SK-N-SH (cell line): ENCODE measurements at regions not wholly inside any gene's neighbourhood (a gene's known extent, or its start where the extent isn't known, plus 50 kb on each side); places are given as distances from the start of the nearest gene placed in this dataset.

Experiments used
- CTCF ChIA-PET: fragments of 300-600, 350-600 bp; formaldehyde crosslinking; extraction: SDS; loops from one replicate; lab custom pipeline; 2021; lab: Yijun Ruan, JAX
- POLR2A ChIA-PET: fragments of 350-600 bp; sonication (Branson Sonifier 250); formaldehyde crosslinking; extraction: SDS; loops from one replicate; lab custom pipeline; 2020; ENCODE audit warnings: antibody characterized with exemption, inconsistent platforms; lab: Yijun Ruan, JAX
- DNase-seq: peaks from one replicate; pipeline ENCODE4 v3.0.0; 2012
- H2AFZ ChIP-seq: fragments of 200-600 bp; sonication (generic); 2 replicates; pipeline ENCODE4 v1.8.1; 2016; ENCODE audit warnings: antibody characterized with exemption, mild to moderate bottlenecking, low read depth
- H3F3A ChIP-seq: fragments of 200-600 bp; sonication (generic); replicated peaks from 2 replicates; pipeline ENCODE3; 2016; ENCODE audit warnings: antibody characterized with exemption, mild to moderate bottlenecking; ENCODE audit not compliant: insufficient read depth
- H3K27ac ChIP-seq, 2 experiments: fragments of 200-500 bp in 1 of 2; fragments of 200-600 bp in 1 of 2; sonication (Bioruptor generic) in 1 of 2; sonication (generic), shearing (Covaris generic) in 1 of 2; 2 replicates each; pipeline versions ENCODE4 v1.5.1 to v1.6.1; 2014 to 2016; ENCODE audit warnings: low read depth in 2 of 2, inconsistent platforms in 1 of 2, low read length in 1 of 2, mild to moderate bottlenecking in 1 of 2, mixed read lengths in 1 of 2
- H3K27me3 ChIP-seq: fragments of 200-600 bp; sonication (generic), shearing (Covaris generic); 2 replicates; pipeline ENCODE4 v1.6.1; 2016; ENCODE audit warnings: mixed run types; ENCODE audit not compliant: insufficient read depth
- H3K36me3 ChIP-seq, 2 experiments: fragments of 200-500 bp in 1 of 2; fragments of 200-600 bp in 1 of 2; sonication (Bioruptor generic) in 1 of 2; sonication (generic) in 1 of 2; replicated peaks in 1 of 2; 2 replicates each; pipeline versions ENCODE3 to v1.5.1; 2014 to 2016; ENCODE audit warnings: low read length in 1 of 2, mild to moderate bottlenecking in 1 of 2; ENCODE audit not compliant: insufficient read depth in 2 of 2, control insufficient read depth in 1 of 2
- H3K4me1 ChIP-seq, 2 experiments: fragments of 200-500 bp in 1 of 2; fragments of 200-600 bp in 1 of 2; sonication (Bioruptor generic) in 1 of 2; sonication (generic), shearing (Covaris generic) in 1 of 2; 2 replicates each; pipeline versions ENCODE4 v1.5.1 to v1.6.1; 2014 to 2016; ENCODE audit warnings: low read depth in 1 of 2, low read length in 1 of 2, mixed run types in 1 of 2; ENCODE audit not compliant: insufficient read depth in 2 of 2, control insufficient read depth in 1 of 2
- H3K4me2 ChIP-seq: fragments of 200-600 bp; sonication (generic), shearing (Covaris generic); 2 replicates; pipeline ENCODE4 v1.6.1; 2017; ENCODE audit warnings: mixed run types
- H3K4me3 ChIP-seq, 2 experiments: fragments of 200-500 bp in 1 of 2; fragments of 200-600 bp in 1 of 2; sonication (Bioruptor generic) in 1 of 2; sonication (generic), shearing (Covaris generic) in 1 of 2; 2 replicates each; pipeline versions ENCODE4 v1.5.1 to v1.8.1; 2014 to 2016; ENCODE audit warnings: low read depth in 2 of 2, inconsistent platforms in 1 of 2, low read length in 1 of 2, mild to moderate bottlenecking in 1 of 2, mixed read lengths in 1 of 2, moderate library complexity in 1 of 2
- H3K79me2 ChIP-seq: fragments of 200-600 bp; sonication (generic); 2 replicates; pipeline ENCODE4 v1.8.1; 2017; ENCODE audit warnings: mild to moderate bottlenecking; ENCODE audit not compliant: insufficient read depth
- H3K9ac ChIP-seq: fragments of 200-600 bp; sonication (generic); 2 replicates; pipeline ENCODE4 v1.6.1; 2017; ENCODE audit warnings: mixed run types
- H3K9me2 ChIP-seq: fragments of 200-600 bp; sonication (generic); 2 replicates; pipeline ENCODE4 v1.6.1; 2017; ENCODE audit warnings: mixed run types
- H3K9me3 ChIP-seq: fragments of 200-600 bp; sonication (generic); 2 replicates; pipeline ENCODE4 v1.6.1; 2017; ENCODE audit warnings: mixed run types, mild to moderate bottlenecking, moderate library complexity
- H4K20me1 ChIP-seq: fragments of 200-600 bp; sonication (generic); 2 replicates; pipeline ENCODE4 v1.6.1; 2017; ENCODE audit warnings: mild to moderate bottlenecking, mixed run types; ENCODE audit not compliant: insufficient read depth
- CHD2 ChIP-seq: fragments of 150-350 bp; IDR thresholded peaks from 2 replicates; pipeline ENCODE4 v1.6.1; 2018; ENCODE audit warnings: low read length; ENCODE audit not compliant: partially characterized antibody
- ELF1 ChIP-seq: IDR thresholded peaks from 2 replicates; pipeline ENCODE4 v1.4.0; 2012
- EP300 ChIP-seq, 2 experiments: IDR thresholded peaks; 2 replicates each; pipeline versions ENCODE4 v1.4.0 to v1.6.1; 2012; ENCODE audit warnings: borderline replicate concordance in 1 of 2, low read depth in 1 of 2, low read length in 1 of 2
- EZH2phosphoT487 ChIP-seq: fragments of 200-600 bp; sonication (generic); IDR thresholded peaks from 2 replicates; pipeline ENCODE4 v1.6.1; 2017; ENCODE audit warnings: low read depth, mixed run types, mild to moderate bottlenecking, antibody characterized with exemption, moderate library complexity, borderline replicate concordance
- FOSL2 ChIP-seq: IDR thresholded peaks from 2 replicates; pipeline ENCODE4 v1.4.0; 2012; ENCODE audit warnings: low read depth, mild to moderate bottlenecking, moderate library complexity, borderline replicate concordance
- FOXJ3 ChIP-seq: sonication (generic); formaldehyde crosslinking; IDR thresholded peaks from 2 replicates; pipeline ENCODE4 v1.5.1; 2020; ENCODE audit warnings: mild to moderate bottlenecking, missing genetic modification reagents
- FOXM1 ChIP-seq: IDR thresholded peaks from 2 replicates; pipeline ENCODE4 v1.4.0; 2012; ENCODE audit warnings: low read depth, mild to moderate bottlenecking
- GABPA ChIP-seq: IDR thresholded peaks from 2 replicates; pipeline ENCODE4 v1.4.0; 2012; ENCODE audit warnings: low read depth, mild to moderate bottlenecking
- JUND ChIP-seq: IDR thresholded peaks from 2 replicates; pipeline ENCODE4 v1.4.0; 2012
- MEF2A ChIP-seq: IDR thresholded peaks from 2 replicates; pipeline ENCODE4 v1.4.0; 2012; ENCODE audit warnings: low read depth, borderline replicate concordance
- MXI1 ChIP-seq: IDR thresholded peaks from 2 replicates; pipeline ENCODE4 v1.6.1; 2012; ENCODE audit warnings: mild to moderate bottlenecking, low read depth, low read length, improper control_type of control experiment
- NFIC ChIP-seq: IDR thresholded peaks from 2 replicates; pipeline ENCODE4 v1.4.0; 2012; ENCODE audit warnings: borderline replicate concordance
- RFX5 ChIP-seq: IDR thresholded peaks from 2 replicates; pipeline ENCODE4 v1.6.1; 2012; ENCODE audit warnings: mild to moderate bottlenecking, improper control_type of control experiment, low read length
- RXRA ChIP-seq: IDR thresholded peaks from 2 replicates; pipeline ENCODE4 v1.4.0; 2012; ENCODE audit warnings: low read depth, mild to moderate bottlenecking, borderline replicate concordance
- YY1 ChIP-seq: IDR thresholded peaks from 2 replicates; pipeline ENCODE4 v1.4.0; 2012; ENCODE audit warnings: low read depth, mild to moderate bottlenecking
- WGBS: methylation state at CpG from one replicate; pipeline ENCODE4 v1.1.6; 2017; ENCODE audit warnings: low lambda C conversion rate; 5-methylcytosine and 5-hydroxymethylcytosine counted together
- TF ChIP-seq, protein P1 (sequence below): IDR thresholded peaks from 2 replicates; pipeline ENCODE4; 2012
- TF ChIP-seq, protein P2 (sequence below): IDR thresholded peaks from 2 replicates; pipeline ENCODE4 v1.4.0; 2012; ENCODE audit warnings: low read depth, borderline replicate concordance
- TF ChIP-seq, protein P3 (sequence below): fragments of 150-350 bp; IDR thresholded peaks from 2 replicates; pipeline ENCODE4 v1.6.1; 2017; ENCODE audit warnings: antibody characterized with exemption, low read length, low read depth, borderline replicate concordance
- TF ChIP-seq, protein P4 (sequence below): IDR thresholded peaks from 2 replicates; pipeline ENCODE4 v1.4.0; 2012; ENCODE audit warnings: low read depth
- TF ChIP-seq, protein P5 (sequence below): IDR thresholded peaks from 2 replicates; pipeline ENCODE4 v1.4.0; 2012; ENCODE audit warnings: low read depth, borderline replicate concordance

DNA sequence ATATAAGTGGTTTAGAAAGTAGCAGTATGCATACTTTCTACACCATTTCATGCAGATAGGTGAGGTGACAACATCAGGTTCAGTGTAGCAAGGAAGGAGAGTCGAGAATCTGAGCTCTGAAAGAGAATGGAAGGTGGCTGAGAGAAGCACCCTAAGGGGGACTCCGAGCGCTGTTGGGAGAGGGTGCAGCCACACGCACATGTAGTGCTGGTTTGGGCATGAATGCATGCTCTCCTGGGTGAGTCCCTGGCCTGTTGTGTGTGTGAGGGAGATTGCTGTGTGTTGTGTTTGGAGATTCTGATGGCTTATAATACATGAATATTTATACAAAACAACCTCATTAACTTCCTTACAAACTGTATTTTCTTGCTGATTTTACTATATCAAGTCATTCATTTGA, 180.3 kb upstream of the LRIG3 start:
- Histone ChIP-seq H2AFZ (no peak overlapping the region), H3K4me1 (no peaks in the 10 kb centered on the region), H3K9me2 (no peaks in the 10 kb centered on the region), H3K9ac (no peak overlapping the region), H3K4me2 (no peak overlapping the region), H3K27ac (no peak overlapping the region), H3K36me3 (no peaks in the 10 kb centered on the region), H3K27me3 (no peaks in the 10 kb centered on the region), H3F3A (no peaks in the 10 kb centered on the region), H3K79me2 (no peaks in the 10 kb centered on the region), H3K9me3 (no peaks in the 10 kb centered on the region), H4K20me1 (no peaks in the 10 kb centered on the region), H3K4me3 (no peak overlapping the region)
- ChIA-PET CTCF (interaction anchor here (0.8 to 3.2 kb wide), 2 partner anchors 13 to 560 kb away, joined by 3 to 13 read pairs; no protein-coding TSS in a partner anchor), POLR2A (no interaction called here)
- TF ChIP-seq YY1: no peak
- TF ChIP-seq FOXM1: no peak
- TF ChIP-seq RFX5: no peak
- no peak for TF ChIP-seq MXI1
- no peak for TF ChIP-seq EZH2phosphoT487
- no peak for TF ChIP-seq ELF1
- TF ChIP-seq, protein P1, sequence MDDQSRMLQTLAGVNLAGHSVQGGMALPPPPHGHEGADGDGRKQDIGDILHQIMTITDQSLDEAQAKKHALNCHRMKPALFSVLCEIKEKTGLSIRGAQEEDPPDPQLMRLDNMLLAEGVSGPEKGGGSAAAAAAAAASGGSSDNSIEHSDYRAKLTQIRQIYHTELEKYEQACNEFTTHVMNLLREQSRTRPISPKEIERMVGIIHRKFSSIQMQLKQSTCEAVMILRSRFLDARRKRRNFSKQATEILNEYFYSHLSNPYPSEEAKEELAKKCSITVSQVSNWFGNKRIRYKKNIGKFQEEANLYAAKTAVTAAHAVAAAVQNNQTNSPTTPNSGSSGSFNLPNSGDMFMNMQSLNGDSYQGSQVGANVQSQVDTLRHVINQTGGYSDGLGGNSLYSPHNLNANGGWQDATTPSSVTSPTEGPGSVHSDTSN: no peak
- TF ChIP-seq, protein P2, sequence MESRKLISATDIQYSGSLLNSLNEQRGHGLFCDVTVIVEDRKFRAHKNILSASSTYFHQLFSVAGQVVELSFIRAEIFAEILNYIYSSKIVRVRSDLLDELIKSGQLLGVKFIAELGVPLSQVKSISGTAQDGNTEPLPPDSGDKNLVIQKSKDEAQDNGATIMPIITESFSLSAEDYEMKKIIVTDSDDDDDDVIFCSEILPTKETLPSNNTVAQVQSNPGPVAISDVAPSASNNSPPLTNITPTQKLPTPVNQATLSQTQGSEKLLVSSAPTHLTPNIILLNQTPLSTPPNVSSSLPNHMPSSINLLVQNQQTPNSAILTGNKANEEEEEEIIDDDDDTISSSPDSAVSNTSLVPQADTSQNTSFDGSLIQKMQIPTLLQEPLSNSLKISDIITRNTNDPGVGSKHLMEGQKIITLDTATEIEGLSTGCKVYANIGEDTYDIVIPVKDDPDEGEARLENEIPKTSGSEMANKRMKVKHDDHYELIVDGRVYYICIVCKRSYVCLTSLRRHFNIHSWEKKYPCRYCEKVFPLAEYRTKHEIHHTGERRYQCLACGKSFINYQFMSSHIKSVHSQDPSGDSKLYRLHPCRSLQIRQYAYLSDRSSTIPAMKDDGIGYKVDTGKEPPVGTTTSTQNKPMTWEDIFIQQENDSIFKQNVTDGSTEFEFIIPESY: no peak
- no peak for TF ChIP-seq FOSL2
- TF ChIP-seq FOXJ3: no peak
- TF ChIP-seq JUND: no peak
- TF ChIP-seq, protein P3, sequence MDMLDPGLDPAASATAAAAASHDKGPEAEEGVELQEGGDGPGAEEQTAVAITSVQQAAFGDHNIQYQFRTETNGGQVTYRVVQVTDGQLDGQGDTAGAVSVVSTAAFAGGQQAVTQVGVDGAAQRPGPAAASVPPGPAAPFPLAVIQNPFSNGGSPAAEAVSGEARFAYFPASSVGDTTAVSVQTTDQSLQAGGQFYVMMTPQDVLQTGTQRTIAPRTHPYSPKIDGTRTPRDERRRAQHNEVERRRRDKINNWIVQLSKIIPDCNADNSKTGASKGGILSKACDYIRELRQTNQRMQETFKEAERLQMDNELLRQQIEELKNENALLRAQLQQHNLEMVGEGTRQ: no peak
- no peak for TF ChIP-seq CHD2
- TF ChIP-seq, protein P4, sequence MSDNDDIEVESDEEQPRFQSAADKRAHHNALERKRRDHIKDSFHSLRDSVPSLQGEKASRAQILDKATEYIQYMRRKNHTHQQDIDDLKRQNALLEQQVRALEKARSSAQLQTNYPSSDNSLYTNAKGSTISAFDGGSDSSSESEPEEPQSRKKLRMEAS: no peak
- no peak for TF ChIP-seq RXRA
- TF ChIP-seq GABPA: no peak
- TF ChIP-seq, protein P5, sequence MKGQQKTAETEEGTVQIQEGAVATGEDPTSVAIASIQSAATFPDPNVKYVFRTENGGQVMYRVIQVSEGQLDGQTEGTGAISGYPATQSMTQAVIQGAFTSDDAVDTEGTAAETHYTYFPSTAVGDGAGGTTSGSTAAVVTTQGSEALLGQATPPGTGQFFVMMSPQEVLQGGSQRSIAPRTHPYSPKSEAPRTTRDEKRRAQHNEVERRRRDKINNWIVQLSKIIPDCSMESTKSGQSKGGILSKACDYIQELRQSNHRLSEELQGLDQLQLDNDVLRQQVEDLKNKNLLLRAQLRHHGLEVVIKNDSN: no peak
- no peak for TF ChIP-seq MEF2A
- TF ChIP-seq NFIC: no peak
- no peak for TF ChIP-seq EP300 (IDR thresholded peaks at IDR 0.05; ENCODE audit: borderline replicate concordance in 1 of 2, low read depth in 1 of 2, low read length in 1 of 2)
- 42% methylated on average over 4 of the region's 4 CpGs for WGBS
- no peak for DNase-seq
